SK-N-MC (cell line): ENCODE measurements at regions not wholly inside any gene's neighbourhood (a gene's known extent, or its start where the extent isn't known, plus 50 kb on each side); places are given as distances from the start of the nearest gene placed in this dataset.

ENCODE experiments used
- EZH2 ChIP-seq: fragments of 200-600 bp; sonication (generic); IDR thresholded peaks from one replicate; pipeline ENCODE4 v1.6.1; 2017; ENCODE audit warnings: antibody characterized with exemption
- POLR2AphosphoS5 ChIP-seq: IDR thresholded peaks from 2 replicates; pipeline ENCODE4 v1.6.1; 2012; ENCODE audit warnings: mild to moderate bottlenecking, low read depth, low read length, borderline replicate concordance

GRCh38 chr9:134982311-134982710 lies 64.6 kb upstream of the FCN1 start:
- TF ChIP-seq EZH2, result no peak
- TF ChIP-seq POLR2AphosphoS5, result no peak
